Endothelial cell of umbilical vein (primary cell): ENCODE measurements at regions not wholly inside any gene's neighbourhood (a gene's known extent, or its start where the extent isn't known, plus 50 kb on each side); places are given as distances from the start of the nearest gene placed in this dataset.

Experiments used
- BruUV-seq: library from RNA; stranded (reverse); fragments of 400-500 nt; replicated peaks from 2 replicates; lab custom pipeline; 2021; lab: Mats Ljungman, UMichigan
- CTCF ChIA-PET: fragments of 300-600, 350-600 bp; sonication (Branson Sonifier 250); formaldehyde crosslinking; loops from one replicate; lab custom pipeline; 2021; ENCODE audit warnings: antibody characterized with exemption, inconsistent platforms; lab: Charles Lee
- POLR2A ChIA-PET: fragments of 300-600, 350-600 bp; sonication (Branson Sonifier 250); formaldehyde crosslinking; loops from one replicate; lab custom pipeline; 2021; ENCODE audit warnings: antibody characterized with exemption, inconsistent platforms; lab: Charles Lee
- DNase-seq: peaks from one replicate; pipeline ENCODE4 v3.0.0-alpha.2; 2011; ENCODE audit warnings: low read depth, low spot score
- FAIRE-seq: peaks from 2 replicates; lab custom pipeline; 2011; peaks lifted over from hg19 to GRCh38; lab: Jason Lieb, UNC
- H2AFZ ChIP-seq: 2 replicates; pipeline ENCODE4 v1.6.0; 2012; ENCODE audit warnings: low read depth, low read length, control low read depth, inconsistent platforms
- H3K27ac ChIP-seq: 2 replicates; pipeline ENCODE4 v1.5.1; 2011; ENCODE audit warnings: low read depth, mild to moderate bottlenecking, control low read depth, low read length, moderate library complexity; ENCODE audit not compliant: insufficient read depth
- H3K27me3 ChIP-seq, 2 experiments: 2 replicates each; pipeline versions ENCODE4 v1.6.0 to v1.6.1; 2011; ENCODE audit warnings: low read length in 2 of 2, mixed read lengths in 1 of 2; ENCODE audit not compliant: control insufficient read depth in 2 of 2, insufficient read depth in 2 of 2
- H3K36me3 ChIP-seq, 2 experiments: 2 replicates in 1 of 2; 3 replicates in 1 of 2; pipeline ENCODE4 v1.5.1; 2011; ENCODE audit warnings: low read length in 2 of 2, mild to moderate bottlenecking in 1 of 2, moderate library complexity in 1 of 2; ENCODE audit not compliant: control insufficient read depth in 2 of 2, insufficient read depth in 2 of 2; ENCODE audit errors: extremely low read depth in 1 of 2
- H3K4me1 ChIP-seq: 3 replicates; pipeline ENCODE4 v1.5.1; 2011; ENCODE audit warnings: mild to moderate bottlenecking, low read length; ENCODE audit not compliant: control insufficient read depth, insufficient read depth; ENCODE audit errors: extremely low read depth
- H3K4me2 ChIP-seq: 2 replicates; pipeline ENCODE4 v1.6.1; 2011; ENCODE audit warnings: low read length, control low read depth, mixed read lengths; ENCODE audit not compliant: insufficient read depth
- H3K4me3 ChIP-seq, 3 experiments: fragments of 200-600 bp in 1 of 3; sonication (generic), shearing (Covaris generic) in 1 of 3; replicated peaks in 1 of 3; 2 replicates each; pipeline ENCODE4 v1.5.1; 2011 to 2016; ENCODE audit warnings: control low read depth in 3 of 3, low read length in 3 of 3, mild to moderate bottlenecking in 2 of 3, inconsistent platforms in 1 of 3, low read depth in 1 of 3, moderate library complexity in 1 of 3; ENCODE audit not compliant: insufficient read depth in 1 of 3
- H3K79me2 ChIP-seq: 2 replicates; pipeline ENCODE4 v1.6.0; 2012; ENCODE audit warnings: low read length, inconsistent platforms; ENCODE audit not compliant: control insufficient read depth, insufficient read depth
- H3K9ac ChIP-seq: replicated peaks from 2 replicates; pipeline ENCODE3; 2011; ENCODE audit warnings: low read length, control low read depth; ENCODE audit not compliant: insufficient read depth; ENCODE audit errors: extremely low read depth
- H3K9me1 ChIP-seq: replicated peaks from 3 replicates; pipeline ENCODE4 v1.6.0; 2011; ENCODE audit warnings: mild to moderate bottlenecking, low read length; ENCODE audit not compliant: control insufficient read depth, insufficient read depth; ENCODE audit errors: extremely low read depth
- H3K9me3 ChIP-seq: replicated peaks from 2 replicates; pipeline ENCODE4 v1.5.1; 2012; ENCODE audit warnings: low read length, inconsistent platforms; ENCODE audit not compliant: control insufficient read depth, insufficient read depth
- H4K20me1 ChIP-seq: replicated peaks from 2 replicates; pipeline ENCODE3; 2011; ENCODE audit warnings: mild to moderate bottlenecking, low read length; ENCODE audit not compliant: control insufficient read depth, insufficient read depth; ENCODE audit errors: extremely low read depth
- EZH2 ChIP-seq: IDR thresholded peaks from 2 replicates; pipeline ENCODE4 v1.6.1; 2012; ENCODE audit warnings: borderline replicate concordance, low read depth, mild to moderate bottlenecking, moderate library complexity, low read length, inconsistent platforms; ENCODE audit not compliant: severe bottlenecking
- FOS ChIP-seq: IDR thresholded peaks from 2 replicates; pipeline ENCODE4 v1.6.1; 2011; ENCODE audit warnings: mild to moderate bottlenecking, low read length, moderate library complexity, borderline replicate concordance; ENCODE audit not compliant: insufficient read depth
- GATA2 ChIP-seq: IDR thresholded peaks from 2 replicates; pipeline ENCODE4 v1.7.0; 2011; ENCODE audit warnings: low read depth, mild to moderate bottlenecking, moderate library complexity, mixed read lengths, low read length; ENCODE audit not compliant: insufficient read length, insufficient read depth
- POLR2A ChIP-seq: IDR thresholded peaks from 2 replicates; pipeline ENCODE4 v1.6.1; 2012; ENCODE audit warnings: low read depth, mild to moderate bottlenecking, control low read depth, low read length
- POLR2AphosphoS5 ChIP-seq: IDR thresholded peaks from 2 replicates; pipeline ENCODE4 v1.6.1; 2012; ENCODE audit warnings: low read depth, mild to moderate bottlenecking, control low read depth, low read length, moderate library complexity; ENCODE audit not compliant: insufficient read depth
- dilution Hi-C: fragments of 300-500 bp; cut with MboI; formaldehyde crosslinking; loops from one replicate; pipeline ENCODE4 v1.15.0; 2019; ENCODE audit warnings: low sequenced_read_pairs; ENCODE audit not compliant: extremely low pct_ligation_motif_present
- intact Hi-C: fragments of 100-400 bp; cut with micrococcal nuclease; formaldehyde crosslinking; loops from one replicate; pipeline ENCODE4 v1.10.0; 2022
- TF ChIP-seq, protein P1 (sequence below): IDR thresholded peaks from 2 replicates; pipeline ENCODE4 v1.6.1; 2011; ENCODE audit not compliant: insufficient read depth, insufficient read length

DNA sequence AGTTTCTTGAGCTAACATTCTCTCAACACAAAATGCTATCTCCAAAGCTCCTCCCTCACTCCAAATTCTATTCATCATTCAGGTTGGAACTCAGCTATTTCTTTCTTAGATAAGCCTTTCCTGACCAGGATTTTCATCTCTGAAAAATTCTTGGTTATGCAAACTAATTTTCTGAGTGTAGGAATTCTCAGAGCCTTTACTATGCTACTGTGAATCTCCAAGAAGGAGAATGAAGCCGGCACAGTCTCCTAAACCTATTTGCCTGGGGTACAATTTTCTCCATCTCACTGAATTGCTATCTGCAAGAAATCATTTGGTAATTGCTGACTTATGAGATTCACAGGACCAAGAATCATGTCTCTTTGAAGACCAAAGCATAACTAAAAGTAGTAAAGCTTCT lies 325.9 kb upstream of the ESRRG start:
- Histone ChIP-seq H3K36me3 (no peaks in the 10 kb centered on the region), H3K4me3 (no peak overlapping the region), H3K9ac (no peak overlapping the region), H3K27ac (no peak overlapping the region), H3K79me2 (no peaks in the 10 kb centered on the region), H3K4me1 (no peaks in the 10 kb centered on the region), H4K20me1 (no peaks in the 10 kb centered on the region), H2AFZ (no peak overlapping the region), H3K9me1 (no peaks in the 10 kb centered on the region), H3K9me3 (peaks cover under 1% of the 10 kb centered on the region), H3K27me3 (no peaks in the 10 kb centered on the region), H3K4me2 (no peak overlapping the region)
- ChIA-PET CTCF (no interaction called here), POLR2A (no interaction called here)
- no peak for FAIRE-seq
- no peak for TF ChIP-seq FOS
- BruUV-seq = no TSS peak
- no peak for DNase-seq
- intact Hi-C loops (no loop called here), dilution Hi-C loops (no loop called here)

DNA sequence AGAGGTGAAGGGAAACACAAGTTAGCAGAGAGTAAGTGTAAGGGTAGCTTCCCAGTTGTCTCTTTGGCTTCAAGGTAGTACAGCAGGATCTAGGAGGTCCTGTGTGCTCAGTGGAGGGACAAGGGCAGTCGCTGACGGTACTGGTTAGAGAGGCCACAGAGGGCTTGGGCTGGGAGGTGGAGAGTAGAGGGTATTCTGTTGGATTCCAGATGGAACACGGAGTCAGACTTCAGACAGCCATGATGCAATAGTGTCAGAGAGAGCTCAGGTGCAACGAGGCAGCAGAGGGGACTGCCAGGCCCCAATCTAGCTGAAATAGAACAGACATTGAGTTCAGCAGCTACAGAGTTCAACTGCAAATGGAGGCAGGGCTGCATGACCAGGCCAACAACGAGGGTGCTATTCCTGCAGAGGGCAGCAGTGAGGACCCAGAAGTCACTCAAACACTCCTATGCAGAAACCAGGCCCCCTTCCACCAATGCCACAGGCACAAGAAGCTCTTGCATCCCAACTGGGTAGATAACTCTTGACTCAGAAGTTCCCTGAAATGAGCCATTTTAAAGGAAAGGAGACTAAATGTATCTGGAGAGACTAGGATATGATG lies 325.0 kb upstream of the ESRRG start:
- H3K4me3 ChIP-seq = no peak overlapping the region
- no peaks in the 10 kb centered on the region for H3K9me1 ChIP-seq
- H3K9ac ChIP-seq = no peak overlapping the region
- no peak overlapping the region for H3K27ac ChIP-seq
- intact Hi-C loops = no loop called here
- no peak for DNase-seq
- H4K20me1 ChIP-seq = no peaks in the 10 kb centered on the region
- dilution Hi-C loops = no loop called here
- H3K27me3 ChIP-seq = no peaks in the 10 kb centered on the region
- no peak overlapping the region for H3K4me2 ChIP-seq
- CTCF ChIA-PET = no interaction called here
- POLR2A ChIA-PET = no interaction called here
- no peaks in the 10 kb centered on the region for H3K79me2 ChIP-seq
- H2AFZ ChIP-seq = no peak overlapping the region
- H3K9me3 ChIP-seq = peaks cover 2% of the 10 kb centered on the region
- FAIRE-seq = no peak
- no peaks in the 10 kb centered on the region for H3K4me1 ChIP-seq
- TF ChIP-seq POLR2AphosphoS5 = no peak
- no peak for TF ChIP-seq GATA2
- no peak for TF ChIP-seq POLR2A
- TF ChIP-seq, protein P1, sequence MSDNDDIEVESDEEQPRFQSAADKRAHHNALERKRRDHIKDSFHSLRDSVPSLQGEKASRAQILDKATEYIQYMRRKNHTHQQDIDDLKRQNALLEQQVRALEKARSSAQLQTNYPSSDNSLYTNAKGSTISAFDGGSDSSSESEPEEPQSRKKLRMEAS = no peak
- TF ChIP-seq EZH2 = no peak
- H3K36me3 ChIP-seq = no peaks in the 10 kb centered on the region
- BruUV-seq = no TSS peak
